ENCODE measurements at regions not wholly inside any gene's neighbourhood (a gene's known extent, or its start where the extent isn't known, plus 50 kb on each side); places are given as distances from the start of the nearest gene placed in this dataset.
"Not testable (repeated sequence)": the region's sequence is repeated elsewhere in the genome, so short reads cannot be mapped to it uniquely, and the experiment has no call there.

GRCh38 chr14:62432955-62433354, 612.3 kb downstream of the KCNH5 start:
- no peak for DNase-seq

- DNase-seq = no peak
Observed at GRCh38 chr14:62436261-62436660, 609.0 kb downstream of the KCNH5 start.

GRCh38 chr14:62439210-62439609, 606.0 kb downstream of the KCNH5 start:
- no peak for DNase-seq

- no peak for DNase-seq
Observed at GRCh38 chr14:62443796-62444195, 601.5 kb downstream of the KCNH5 start.

GRCh38 chr14:62445570-62445969, 599.7 kb downstream of the KCNH5 start:
- no peak for DNase-seq

- no peak for DNase-seq
Observed at GRCh38 chr14:62451221-62451620, 594.0 kb downstream of the KCNH5 start.

GRCh38 chr14:62453226-62453625, 592.0 kb downstream of the KCNH5 start:
- no peak for DNase-seq

GRCh38 chr14:62455446-62455845, 589.8 kb downstream of the KCNH5 start:
- DNase-seq = no peak

- no peak for DNase-seq
Observed at GRCh38 chr14:62462988-62463387, 582.3 kb downstream of the KCNH5 start.

- DNase-seq = no peak
Observed at GRCh38 chr14:62468946-62469345, 576.3 kb downstream of the KCNH5 start.

- no peak for DNase-seq
Observed at GRCh38 chr14:62470935-62471334, 574.3 kb downstream of the KCNH5 start.

GRCh38 chr14:62491146-62491545, 554.1 kb downstream of the KCNH5 start:
- no peak for DNase-seq

GRCh38 chr14:62497708-62498107, 547.5 kb downstream of the KCNH5 start:
- no peak for DNase-seq

GRCh38 chr14:62501021-62501750, 544.1 kb downstream of the KCNH5 start:
- no peak for DNase-seq

GRCh38 chr14:62505045-62505444, 540.2 kb downstream of the KCNH5 start:
- DNase-seq = no peak

GRCh38 chr14:62521309-62521708, 523.9 kb downstream of the KCNH5 start:
- not testable (repeated sequence) for DNase-seq

- DNase-seq = no peak
Observed at GRCh38 chr14:62528296-62528695, 517.0 kb downstream of the KCNH5 start.

GRCh38 chr14:62532181-62532580, 513.1 kb downstream of the KCNH5 start:
- no peak for DNase-seq

- DNase-seq = no peak
Observed at GRCh38 chr14:62546862-62547474, 498.3 kb downstream of the KCNH5 start.

- DNase-seq = no peak
Observed at GRCh38 chr14:62557416-62557815, 487.8 kb downstream of the KCNH5 start.

- DNase-seq = no peak
Observed at GRCh38 chr14:62558451-62558850, 486.8 kb downstream of the KCNH5 start.

GRCh38 chr14:62585247-62585646, 460.0 kb downstream of the KCNH5 start:
- DNase-seq = no peak

- peak; percentile 2 for DNase-seq
Observed at GRCh38 chr14:62592877-62593276, 452.4 kb downstream of the KCNH5 start.

- DNase-seq = no peak
Observed at GRCh38 chr14:62597143-62597542, 448.1 kb downstream of the KCNH5 start.

Measured in NCI-H2171 (cell line).